ENCODE measurements at regions not wholly inside any gene's neighbourhood (a gene's known extent, or its start where the extent isn't known, plus 50 kb on each side); places are given as distances from the start of the nearest gene placed in this dataset.
"Not testable (repeated sequence)": the region's sequence is repeated elsewhere in the genome, so short reads cannot be mapped to it uniquely, and the experiment has no call there.

DNA sequence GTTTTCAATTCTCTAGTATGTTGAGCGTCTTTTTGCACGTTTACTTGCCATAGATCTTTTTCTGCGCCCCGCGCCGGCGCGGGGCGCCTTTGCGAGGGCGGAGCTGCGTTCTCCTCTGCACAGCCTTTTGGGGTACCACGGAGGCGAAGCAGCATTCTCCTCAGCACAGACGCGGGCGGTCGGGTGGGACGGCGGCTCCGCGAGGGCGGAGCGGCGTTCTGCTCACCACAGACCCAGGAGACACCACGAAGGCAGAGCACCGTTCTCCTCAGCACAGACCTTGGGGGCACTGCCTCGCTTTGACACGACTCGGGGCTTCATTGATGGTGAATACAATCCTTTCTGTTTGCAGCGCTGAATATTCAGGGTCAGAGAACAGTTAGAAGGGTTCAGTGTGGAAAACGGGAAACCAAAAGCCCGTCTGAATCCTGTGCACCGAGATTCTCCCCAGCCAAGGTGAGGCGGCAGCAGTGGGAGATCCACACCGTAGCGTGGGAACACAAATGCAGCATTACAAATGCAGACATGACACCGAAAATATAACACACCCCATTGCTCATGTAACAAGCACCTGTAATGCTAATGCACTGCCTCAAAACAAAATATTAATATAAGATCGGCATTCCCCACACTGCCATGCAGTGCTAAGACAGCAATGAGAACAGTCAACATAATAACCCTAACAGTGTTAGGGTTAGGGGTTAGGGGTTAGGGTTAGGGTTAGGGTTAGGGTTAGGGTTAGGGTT, 190.7 kb upstream of the VIPR2 start:
- H3K4me1 ChIP-seq; CTCF ChIA-PET; H3K27me3 Mint-ChIP-seq (ENCODE audit: insufficient read depth, unreplicated experiment); H3K36me3 ChIP-seq (ENCODE audit: control insufficient read depth, insufficient read depth, low read length); H3K4me3 Mint-ChIP-seq (ENCODE audit: unreplicated experiment); H3K9me3 ChIP-seq; DNase-seq; intact Hi-C loops (cut with micrococcal nuclease; ENCODE audit: unreplicated experiment); H3K27ac Mint-ChIP-seq (ENCODE audit: unreplicated experiment); H3K9me3 Mint-ChIP-seq (ENCODE audit: unreplicated experiment); H3K4me1 Mint-ChIP-seq (ENCODE audit: low read depth, unreplicated experiment); H3K36me3 Mint-ChIP-seq (ENCODE audit: insufficient read depth, unreplicated experiment); POLR2A ChIA-PET; BruUV-seq (replicated peaks); H3K27me3 ChIP-seq (replicated peaks; ENCODE audit: control insufficient read depth, insufficient read depth, low read length); H3K4me3 ChIP-seq (ENCODE audit: low read depth, low read length): not testable (repeated sequence)

DNA sequence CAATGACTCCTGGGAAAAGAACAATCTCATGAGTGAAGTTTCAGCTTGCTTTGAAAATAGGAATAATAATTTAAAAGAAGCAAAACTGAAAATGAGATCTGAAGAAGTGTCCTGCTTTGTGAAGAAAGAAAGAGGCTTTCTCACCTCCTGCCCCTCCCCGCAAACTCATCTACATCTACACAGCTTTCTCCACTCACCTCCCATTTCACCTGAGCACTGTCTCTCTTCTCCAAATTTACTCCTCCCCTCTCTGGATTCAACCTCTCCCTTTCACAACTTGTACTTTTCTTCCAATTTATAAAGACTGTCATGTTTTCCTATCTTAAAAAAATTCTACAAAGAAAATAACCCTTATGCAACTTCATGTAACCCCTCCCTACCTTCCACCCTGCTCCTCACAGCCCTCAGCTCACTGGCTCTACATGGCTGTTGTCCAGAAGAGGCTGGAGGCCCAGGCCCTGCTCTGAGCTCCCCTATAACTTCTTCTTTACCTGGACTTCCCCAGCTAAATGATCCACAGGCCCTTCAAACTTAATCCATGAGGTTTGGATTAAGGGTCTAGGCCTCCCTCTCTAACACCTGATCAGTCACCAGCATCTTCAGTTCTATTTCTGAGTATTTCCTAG, 188.3 kb upstream of the VIPR2 start:
- BruUV-seq (replicated peaks); CTCF ChIA-PET; POLR2A ChIA-PET; H3K4me1 Mint-ChIP-seq (ENCODE audit: low read depth, unreplicated experiment); H3K9me3 Mint-ChIP-seq (ENCODE audit: unreplicated experiment); intact Hi-C loops (cut with micrococcal nuclease; ENCODE audit: unreplicated experiment); H3K4me3 Mint-ChIP-seq (ENCODE audit: unreplicated experiment); H3K27ac Mint-ChIP-seq (ENCODE audit: unreplicated experiment); H3K4me3 ChIP-seq (ENCODE audit: low read depth, low read length); H3K36me3 ChIP-seq (ENCODE audit: control insufficient read depth, insufficient read depth, low read length); H3K27me3 Mint-ChIP-seq (ENCODE audit: insufficient read depth, unreplicated experiment); H3K4me1 ChIP-seq; H3K36me3 Mint-ChIP-seq (ENCODE audit: insufficient read depth, unreplicated experiment); DNase-seq; H3K27me3 ChIP-seq (replicated peaks; ENCODE audit: control insufficient read depth, insufficient read depth, low read length): not testable (repeated sequence)
- peaks cover 10% of the 10 kb centered on the region for H3K9me3 ChIP-seq

DNA sequence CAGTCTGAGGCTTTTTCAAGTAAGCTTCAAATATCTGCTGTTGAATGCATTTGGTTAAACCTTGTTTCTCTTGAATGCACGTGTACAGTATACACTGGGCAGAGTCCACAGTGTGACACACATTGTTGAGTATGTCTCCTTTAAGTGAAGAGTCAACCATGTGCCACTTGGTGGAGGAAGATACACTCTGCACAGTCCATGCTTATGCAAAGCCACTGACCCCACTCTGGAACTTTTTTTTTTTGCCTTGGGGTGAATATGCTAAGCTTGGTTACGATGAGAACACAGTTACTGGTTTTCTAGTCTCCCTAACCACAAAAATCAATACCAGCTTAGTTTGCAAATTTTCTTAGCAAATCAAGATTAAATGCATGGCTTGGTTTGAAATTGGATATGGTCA, 186.8 kb upstream of the VIPR2 start:
- no TSS peak for BruUV-seq (replicated peaks)
- ChIA-PET CTCF (no interaction called here), POLR2A (no interaction called here)
- Mint-ChIP-seq H3K9me3 (ENCODE audit: unreplicated experiment) (peaks cover 18% of the 10 kb centered on the region), H3K27me3 (ENCODE audit: insufficient read depth, unreplicated experiment) (no peaks in the 10 kb centered on the region), H3K27ac (ENCODE audit: unreplicated experiment) (no peak overlapping the region), H3K36me3 (ENCODE audit: insufficient read depth, unreplicated experiment) (no peaks in the 10 kb centered on the region), H3K4me1 (ENCODE audit: low read depth, unreplicated experiment) (no peaks in the 10 kb centered on the region), H3K4me3 (ENCODE audit: unreplicated experiment) (no peak overlapping the region)
- TF ChIP-seq, protein P1, sequence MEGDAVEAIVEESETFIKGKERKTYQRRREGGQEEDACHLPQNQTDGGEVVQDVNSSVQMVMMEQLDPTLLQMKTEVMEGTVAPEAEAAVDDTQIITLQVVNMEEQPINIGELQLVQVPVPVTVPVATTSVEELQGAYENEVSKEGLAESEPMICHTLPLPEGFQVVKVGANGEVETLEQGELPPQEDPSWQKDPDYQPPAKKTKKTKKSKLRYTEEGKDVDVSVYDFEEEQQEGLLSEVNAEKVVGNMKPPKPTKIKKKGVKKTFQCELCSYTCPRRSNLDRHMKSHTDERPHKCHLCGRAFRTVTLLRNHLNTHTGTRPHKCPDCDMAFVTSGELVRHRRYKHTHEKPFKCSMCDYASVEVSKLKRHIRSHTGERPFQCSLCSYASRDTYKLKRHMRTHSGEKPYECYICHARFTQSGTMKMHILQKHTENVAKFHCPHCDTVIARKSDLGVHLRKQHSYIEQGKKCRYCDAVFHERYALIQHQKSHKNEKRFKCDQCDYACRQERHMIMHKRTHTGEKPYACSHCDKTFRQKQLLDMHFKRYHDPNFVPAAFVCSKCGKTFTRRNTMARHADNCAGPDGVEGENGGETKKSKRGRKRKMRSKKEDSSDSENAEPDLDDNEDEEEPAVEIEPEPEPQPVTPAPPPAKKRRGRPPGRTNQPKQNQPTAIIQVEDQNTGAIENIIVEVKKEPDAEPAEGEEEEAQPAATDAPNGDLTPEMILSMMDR (IDR thresholded peaks at IDR 0.05; ENCODE audit: insufficient read depth in 1 of 2, low read depth in 1 of 2, low read length in 1 of 2, severe bottlenecking in 1 of 2, unreplicated experiment in 1 of 2), result no peak
- no peaks in the 10 kb centered on the region for H3K36me3 ChIP-seq (ENCODE audit: control insufficient read depth, insufficient read depth, low read length)
- H3K27me3 ChIP-seq (replicated peaks; ENCODE audit: control insufficient read depth, insufficient read depth, low read length), result no peaks in the 10 kb centered on the region
- H3K9me3 ChIP-seq, result peaks cover 18% of the 10 kb centered on the region
- H3K4me3 ChIP-seq (ENCODE audit: low read depth, low read length), result no peak overlapping the region
- no peaks in the 10 kb centered on the region for H3K4me1 ChIP-seq
- DNase-seq, result no peak
- intact Hi-C loops (cut with micrococcal nuclease; ENCODE audit: unreplicated experiment), result no loop called here

DNA sequence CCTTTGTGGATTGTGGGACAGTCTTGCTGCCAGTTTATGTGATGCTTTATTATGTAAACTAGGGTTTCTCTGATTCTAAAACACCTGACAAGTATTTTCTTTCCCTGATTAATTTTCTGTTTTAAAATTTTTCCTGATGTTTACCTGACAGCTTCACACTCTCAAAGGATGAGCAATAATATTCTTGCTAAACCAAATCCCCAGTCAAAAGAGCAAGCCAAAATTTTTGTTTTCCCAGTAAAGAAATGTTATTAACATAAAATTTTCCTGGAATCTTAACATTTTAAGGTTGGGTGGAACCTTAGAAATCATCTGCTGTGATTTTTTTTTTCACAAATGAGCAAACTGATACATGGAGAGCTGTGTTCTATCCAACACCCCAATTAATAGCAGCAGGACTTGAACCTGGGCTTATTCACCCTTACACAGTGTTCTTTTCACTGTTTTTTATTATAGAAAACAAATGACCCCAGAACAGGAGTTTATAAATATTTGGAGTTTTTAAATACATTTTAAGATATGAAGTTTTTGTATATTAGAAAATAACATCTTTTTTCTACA, 185.2 kb upstream of the VIPR2 start:
- Mint-ChIP-seq H3K4me1 (ENCODE audit: low read depth, unreplicated experiment) (no peaks in the 10 kb centered on the region), H3K36me3 (ENCODE audit: insufficient read depth, unreplicated experiment) (no peaks in the 10 kb centered on the region), H3K27ac (ENCODE audit: unreplicated experiment) (no peak overlapping the region), H3K9me3 (ENCODE audit: unreplicated experiment) (peaks cover 27% of the 10 kb centered on the region), H3K27me3 (ENCODE audit: insufficient read depth, unreplicated experiment) (no peaks in the 10 kb centered on the region), H3K4me3 (ENCODE audit: unreplicated experiment) (no peak overlapping the region)
- peaks cover 21% of the 10 kb centered on the region for H3K9me3 ChIP-seq
- H3K27me3 ChIP-seq (replicated peaks; ENCODE audit: control insufficient read depth, insufficient read depth, low read length), result no peaks in the 10 kb centered on the region
- intact Hi-C loops (cut with micrococcal nuclease; ENCODE audit: unreplicated experiment), result no loop called here
- TF ChIP-seq, protein P1 (IDR thresholded peaks at IDR 0.05; ENCODE audit: insufficient read depth in 1 of 2, low read depth in 1 of 2, low read length in 1 of 2, severe bottlenecking in 1 of 2, unreplicated experiment in 1 of 2), result no peak
- H3K36me3 ChIP-seq (ENCODE audit: control insufficient read depth, insufficient read depth, low read length), result no peaks in the 10 kb centered on the region
- no peak for DNase-seq
- CTCF ChIA-PET, result no interaction called here
- POLR2A ChIA-PET, result no interaction called here
- no peaks in the 10 kb centered on the region for H3K4me1 ChIP-seq
- BruUV-seq (replicated peaks), result no TSS peak
- H3K4me3 ChIP-seq (ENCODE audit: low read depth, low read length), result no peak overlapping the region
